HG03378 (cell line): ENCODE measurements at regions not wholly inside any gene's neighbourhood (a gene's known extent, or its start where the extent isn't known, plus 50 kb on each side); places are given as distances from the start of the nearest gene placed in this dataset.

ENCODE experiments used
- ATAC-seq: cut with Tn5 transposase; IDR thresholded peaks from one replicate; pipeline ENCODE4 v1.9.1; 2021; ENCODE audit warnings: mild to moderate bottlenecking, moderate library complexity; ENCODE audit not compliant: unreplicated experiment

GRCh38 chr16:72532906-72533410 is 361.0 kb upstream of the PMFBP1 start:
- no peak for ATAC-seq

GRCh38 chr16:72530434-72530833 is 358.5 kb upstream of the PMFBP1 start:
- ATAC-seq = no peak

GRCh38 chr16:72523087-72523486 is 351.1 kb upstream of the PMFBP1 start:
- ATAC-seq = no peak

GRCh38 chr16:72517154-72517553 is 345.2 kb upstream of the PMFBP1 start:
- ATAC-seq = no peak

GRCh38 chr16:72511171-72511570 is 339.2 kb upstream of the PMFBP1 start:
- no peak for ATAC-seq

GRCh38 chr16:72508191-72508590 is 336.2 kb upstream of the PMFBP1 start:
- no peak for ATAC-seq

- ATAC-seq = no peak
These were observed 330.6 kb upstream of the PMFBP1 start for GRCh38 chr16:72502594-72503005.

GRCh38 chr16:72501739-72502593 is 330.0 kb upstream of the PMFBP1 start:
- no peak for ATAC-seq

- no peak for ATAC-seq
These were observed 328.6 kb upstream of the PMFBP1 start for GRCh38 chr16:72500545-72500944.

GRCh38 chr16:72493716-72494415 is 321.9 kb upstream of the PMFBP1 start:
- no peak for ATAC-seq

GRCh38 chr16:72487283-72487682 is 315.3 kb upstream of the PMFBP1 start:
- ATAC-seq = no peak

GRCh38 chr16:72482695-72483094 is 310.7 kb upstream of the PMFBP1 start:
- no peak for ATAC-seq

- ATAC-seq = no peak
These were observed 309.5 kb upstream of the PMFBP1 start for GRCh38 chr16:72481419-72481818.

- ATAC-seq = no peak
These were observed 309.0 kb upstream of the PMFBP1 start for GRCh38 chr16:72480911-72481310.

GRCh38 chr16:72475688-72476087 is 303.7 kb upstream of the PMFBP1 start:
- ATAC-seq = no peak

- no peak for ATAC-seq
These were observed 302.7 kb upstream of the PMFBP1 start for GRCh38 chr16:72474501-72475123.

- ATAC-seq = no peak
These were observed 301.7 kb upstream of the PMFBP1 start for GRCh38 chr16:72473631-72474030.

- no peak for ATAC-seq
These were observed 299.5 kb upstream of the PMFBP1 start for GRCh38 chr16:72471317-72471924.

GRCh38 chr16:72470541-72470940 is 298.6 kb upstream of the PMFBP1 start:
- ATAC-seq = no peak

- no peak for ATAC-seq
These were observed 298.0 kb upstream of the PMFBP1 start for GRCh38 chr16:72469932-72470331.

- ATAC-seq = no peak
These were observed 296.6 kb upstream of the PMFBP1 start for GRCh38 chr16:72468582-72468981.
